Endothelial cell of umbilical vein (primary cell): ENCODE measurements at regions not wholly inside any gene's neighbourhood (a gene's known extent, or its start where the extent isn't known, plus 50 kb on each side); places are given as distances from the start of the nearest gene placed in this dataset.

ENCODE experiments used
- BruUV-seq: library from RNA; stranded (reverse); fragments of 400-500 nt; replicated peaks from 2 replicates; lab custom pipeline; 2021; lab: Mats Ljungman, UMichigan
- CTCF ChIA-PET: fragments of 300-600, 350-600 bp; sonication (Branson Sonifier 250); formaldehyde crosslinking; loops from one replicate; lab custom pipeline; 2021; ENCODE audit warnings: antibody characterized with exemption, inconsistent platforms; lab: Charles Lee
- POLR2A ChIA-PET: fragments of 300-600, 350-600 bp; sonication (Branson Sonifier 250); formaldehyde crosslinking; loops from one replicate; lab custom pipeline; 2021; ENCODE audit warnings: antibody characterized with exemption, inconsistent platforms; lab: Charles Lee
- DNase-seq: peaks from one replicate; pipeline ENCODE4 v3.0.0-alpha.2; 2011; ENCODE audit warnings: low read depth, low spot score
- FAIRE-seq: peaks from 2 replicates; lab custom pipeline; 2011; peaks lifted over from hg19 to GRCh38; lab: Jason Lieb, UNC
- H2AFZ ChIP-seq: 2 replicates; pipeline ENCODE4 v1.6.0; 2012; ENCODE audit warnings: low read depth, low read length, control low read depth, inconsistent platforms
- H3K27ac ChIP-seq: 2 replicates; pipeline ENCODE4 v1.5.1; 2011; ENCODE audit warnings: low read depth, mild to moderate bottlenecking, control low read depth, low read length, moderate library complexity; ENCODE audit not compliant: insufficient read depth
- H3K27me3 ChIP-seq, 2 experiments: 2 replicates each; pipeline versions ENCODE4 v1.6.0 to v1.6.1; 2011; ENCODE audit warnings: low read length in 2 of 2, mixed read lengths in 1 of 2; ENCODE audit not compliant: control insufficient read depth in 2 of 2, insufficient read depth in 2 of 2
- H3K36me3 ChIP-seq, 2 experiments: 2 replicates in 1 of 2; 3 replicates in 1 of 2; pipeline ENCODE4 v1.5.1; 2011; ENCODE audit warnings: low read length in 2 of 2, mild to moderate bottlenecking in 1 of 2, moderate library complexity in 1 of 2; ENCODE audit not compliant: control insufficient read depth in 2 of 2, insufficient read depth in 2 of 2; ENCODE audit errors: extremely low read depth in 1 of 2
- H3K4me1 ChIP-seq: 3 replicates; pipeline ENCODE4 v1.5.1; 2011; ENCODE audit warnings: mild to moderate bottlenecking, low read length; ENCODE audit not compliant: control insufficient read depth, insufficient read depth; ENCODE audit errors: extremely low read depth
- H3K4me2 ChIP-seq: 2 replicates; pipeline ENCODE4 v1.6.1; 2011; ENCODE audit warnings: low read length, control low read depth, mixed read lengths; ENCODE audit not compliant: insufficient read depth
- H3K4me3 ChIP-seq, 3 experiments: fragments of 200-600 bp in 1 of 3; sonication (generic), shearing (Covaris generic) in 1 of 3; replicated peaks in 1 of 3; 2 replicates each; pipeline ENCODE4 v1.5.1; 2011 to 2016; ENCODE audit warnings: control low read depth in 3 of 3, low read length in 3 of 3, mild to moderate bottlenecking in 2 of 3, inconsistent platforms in 1 of 3, low read depth in 1 of 3, moderate library complexity in 1 of 3; ENCODE audit not compliant: insufficient read depth in 1 of 3
- H3K79me2 ChIP-seq: 2 replicates; pipeline ENCODE4 v1.6.0; 2012; ENCODE audit warnings: low read length, inconsistent platforms; ENCODE audit not compliant: control insufficient read depth, insufficient read depth
- H3K9ac ChIP-seq: replicated peaks from 2 replicates; pipeline ENCODE3; 2011; ENCODE audit warnings: low read length, control low read depth; ENCODE audit not compliant: insufficient read depth; ENCODE audit errors: extremely low read depth
- H3K9me1 ChIP-seq: replicated peaks from 3 replicates; pipeline ENCODE4 v1.6.0; 2011; ENCODE audit warnings: mild to moderate bottlenecking, low read length; ENCODE audit not compliant: control insufficient read depth, insufficient read depth; ENCODE audit errors: extremely low read depth
- H3K9me3 ChIP-seq: replicated peaks from 2 replicates; pipeline ENCODE4 v1.5.1; 2012; ENCODE audit warnings: low read length, inconsistent platforms; ENCODE audit not compliant: control insufficient read depth, insufficient read depth
- H4K20me1 ChIP-seq: replicated peaks from 2 replicates; pipeline ENCODE3; 2011; ENCODE audit warnings: mild to moderate bottlenecking, low read length; ENCODE audit not compliant: control insufficient read depth, insufficient read depth; ENCODE audit errors: extremely low read depth
- EZH2 ChIP-seq: IDR thresholded peaks from 2 replicates; pipeline ENCODE4 v1.6.1; 2012; ENCODE audit warnings: borderline replicate concordance, low read depth, mild to moderate bottlenecking, moderate library complexity, low read length, inconsistent platforms; ENCODE audit not compliant: severe bottlenecking
- FOS ChIP-seq: IDR thresholded peaks from 2 replicates; pipeline ENCODE4 v1.6.1; 2011; ENCODE audit warnings: mild to moderate bottlenecking, low read length, moderate library complexity, borderline replicate concordance; ENCODE audit not compliant: insufficient read depth
- GATA2 ChIP-seq: IDR thresholded peaks from 2 replicates; pipeline ENCODE4 v1.7.0; 2011; ENCODE audit warnings: low read depth, mild to moderate bottlenecking, moderate library complexity, mixed read lengths, low read length; ENCODE audit not compliant: insufficient read length, insufficient read depth
- JUN ChIP-seq: IDR thresholded peaks from 2 replicates; pipeline ENCODE4 v1.6.1; 2011; ENCODE audit warnings: borderline replicate concordance, low read depth; ENCODE audit not compliant: insufficient read length, insufficient read depth
- MYC ChIP-seq: IDR thresholded peaks from one replicate; pipeline ENCODE4 v1.6.1; 2011; ENCODE audit warnings: mild to moderate bottlenecking, low read depth, low read length
- POLR2A ChIP-seq: IDR thresholded peaks from 2 replicates; pipeline ENCODE4 v1.6.1; 2012; ENCODE audit warnings: low read depth, mild to moderate bottlenecking, control low read depth, low read length
- POLR2AphosphoS5 ChIP-seq: IDR thresholded peaks from 2 replicates; pipeline ENCODE4 v1.6.1; 2012; ENCODE audit warnings: low read depth, mild to moderate bottlenecking, control low read depth, low read length, moderate library complexity; ENCODE audit not compliant: insufficient read depth
- dilution Hi-C: fragments of 300-500 bp; cut with MboI; formaldehyde crosslinking; loops from one replicate; pipeline ENCODE4 v1.15.0; 2019; ENCODE audit warnings: low sequenced_read_pairs; ENCODE audit not compliant: extremely low pct_ligation_motif_present
- intact Hi-C: fragments of 100-400 bp; cut with micrococcal nuclease; formaldehyde crosslinking; loops from one replicate; pipeline ENCODE4 v1.10.0; 2022
- TF ChIP-seq, protein P1 (sequence below): IDR thresholded peaks from 2 replicates; pipeline ENCODE4 v1.6.1; 2011; ENCODE audit not compliant: insufficient read depth, insufficient read length
- TF ChIP-seq, protein P2 (sequence below), 2 donors: IDR thresholded peaks; 1 replicate in 1 of 2; 2 replicates in 1 of 2; pipeline ENCODE4 v1.5.1; 2011; ENCODE audit warnings: low read length in 2 of 2, mild to moderate bottlenecking in 2 of 2, moderate library complexity in 2 of 2, control low read depth in 1 of 2, inconsistent platforms in 1 of 2, low read depth in 1 of 2; ENCODE audit not compliant: insufficient read depth in 1 of 2; ENCODE audit errors: extremely low read depth in 1 of 2

DNA sequence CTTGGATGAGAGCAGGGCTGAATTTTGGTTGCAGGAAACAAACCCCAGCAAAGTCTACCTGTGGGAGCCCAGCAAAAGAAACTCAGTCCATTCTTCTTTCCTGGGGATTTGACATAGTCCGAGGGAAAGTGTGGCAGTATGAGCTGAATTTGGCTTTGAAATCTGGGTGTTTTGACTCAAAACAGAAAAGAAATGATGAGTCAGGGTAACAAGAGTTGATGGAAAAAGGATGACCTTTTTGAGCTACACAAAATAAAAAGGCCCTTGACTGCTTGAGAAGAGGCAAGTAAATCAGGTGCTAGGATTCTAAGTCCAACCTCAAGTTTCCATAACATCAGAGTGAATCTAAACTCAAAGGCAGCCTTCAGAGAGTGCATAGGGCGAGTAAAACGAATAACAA is 163.3 kb upstream of the BMP2 start:
- no peak overlapping the region for H2AFZ ChIP-seq
- H3K79me2 ChIP-seq, result no peaks in the 10 kb centered on the region
- H3K4me3 ChIP-seq, result no peak overlapping the region
- H3K4me2 ChIP-seq, result no peak overlapping the region
- dilution Hi-C loops, result no loop called here
- no peak for TF ChIP-seq JUN
- no peak for TF ChIP-seq EZH2
- TF ChIP-seq, protein P1, sequence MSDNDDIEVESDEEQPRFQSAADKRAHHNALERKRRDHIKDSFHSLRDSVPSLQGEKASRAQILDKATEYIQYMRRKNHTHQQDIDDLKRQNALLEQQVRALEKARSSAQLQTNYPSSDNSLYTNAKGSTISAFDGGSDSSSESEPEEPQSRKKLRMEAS, result no peak
- TF ChIP-seq MYC, result no peak
- TF ChIP-seq FOS, result no peak
- no peak for TF ChIP-seq POLR2A
- TF ChIP-seq GATA2, result no peak
- TF ChIP-seq POLR2AphosphoS5, result no peak
- TF ChIP-seq, protein P2, sequence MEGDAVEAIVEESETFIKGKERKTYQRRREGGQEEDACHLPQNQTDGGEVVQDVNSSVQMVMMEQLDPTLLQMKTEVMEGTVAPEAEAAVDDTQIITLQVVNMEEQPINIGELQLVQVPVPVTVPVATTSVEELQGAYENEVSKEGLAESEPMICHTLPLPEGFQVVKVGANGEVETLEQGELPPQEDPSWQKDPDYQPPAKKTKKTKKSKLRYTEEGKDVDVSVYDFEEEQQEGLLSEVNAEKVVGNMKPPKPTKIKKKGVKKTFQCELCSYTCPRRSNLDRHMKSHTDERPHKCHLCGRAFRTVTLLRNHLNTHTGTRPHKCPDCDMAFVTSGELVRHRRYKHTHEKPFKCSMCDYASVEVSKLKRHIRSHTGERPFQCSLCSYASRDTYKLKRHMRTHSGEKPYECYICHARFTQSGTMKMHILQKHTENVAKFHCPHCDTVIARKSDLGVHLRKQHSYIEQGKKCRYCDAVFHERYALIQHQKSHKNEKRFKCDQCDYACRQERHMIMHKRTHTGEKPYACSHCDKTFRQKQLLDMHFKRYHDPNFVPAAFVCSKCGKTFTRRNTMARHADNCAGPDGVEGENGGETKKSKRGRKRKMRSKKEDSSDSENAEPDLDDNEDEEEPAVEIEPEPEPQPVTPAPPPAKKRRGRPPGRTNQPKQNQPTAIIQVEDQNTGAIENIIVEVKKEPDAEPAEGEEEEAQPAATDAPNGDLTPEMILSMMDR (IDR thresholded peaks at IDR 0.05; ENCODE audit: extremely low read depth in 1 of 2, insufficient read depth in 1 of 2, low read depth in 1 of 2, low read length in 2 of 2), result no peak
- CTCF ChIA-PET, result interaction anchor here (2.0 kb wide), 1 partner anchor 21 kb away, joined by 6 read pairs; no protein-coding TSS in a partner anchor
- intact Hi-C loops, result no loop called here
- H3K27ac ChIP-seq, result no peak overlapping the region
- FAIRE-seq, result no peak
- H3K36me3 ChIP-seq, result no peaks in the 10 kb centered on the region
- H4K20me1 ChIP-seq, result no peaks in the 10 kb centered on the region
- H3K27me3 ChIP-seq, result peaks cover 2 to 3% of the 10 kb centered on the region in 2 experiments
- DNase-seq, result no peak
- no peaks in the 10 kb centered on the region for H3K9me1 ChIP-seq
- H3K9ac ChIP-seq, result no peak overlapping the region
- no peaks in the 10 kb centered on the region for H3K9me3 ChIP-seq
- no peaks in the 10 kb centered on the region for H3K4me1 ChIP-seq
- POLR2A ChIA-PET, result no interaction called here
- BruUV-seq, result no TSS peak
